Endothelial cell of umbilical vein (primary cell): ENCODE measurements at regions not wholly inside any gene's neighbourhood (a gene's known extent, or its start where the extent isn't known, plus 50 kb on each side); places are given as distances from the start of the nearest gene placed in this dataset.

Experiments used
- BruUV-seq: library from RNA; stranded (reverse); fragments of 400-500 nt; replicated peaks from 2 replicates; lab custom pipeline; 2021; lab: Mats Ljungman, UMichigan
- CTCF ChIA-PET: fragments of 300-600, 350-600 bp; sonication (Branson Sonifier 250); formaldehyde crosslinking; loops from one replicate; lab custom pipeline; 2021; ENCODE audit warnings: antibody characterized with exemption, inconsistent platforms; lab: Charles Lee
- POLR2A ChIA-PET: fragments of 300-600, 350-600 bp; sonication (Branson Sonifier 250); formaldehyde crosslinking; loops from one replicate; lab custom pipeline; 2021; ENCODE audit warnings: antibody characterized with exemption, inconsistent platforms; lab: Charles Lee
- DNase-seq: peaks from one replicate; pipeline ENCODE4 v3.0.0-alpha.2; 2011; ENCODE audit warnings: low read depth, low spot score
- FAIRE-seq: peaks from 2 replicates; lab custom pipeline; 2011; peaks lifted over from hg19 to GRCh38; lab: Jason Lieb, UNC
- H2AFZ ChIP-seq: 2 replicates; pipeline ENCODE4 v1.6.0; 2012; ENCODE audit warnings: low read depth, low read length, control low read depth, inconsistent platforms
- H3K27ac ChIP-seq: 2 replicates; pipeline ENCODE4 v1.5.1; 2011; ENCODE audit warnings: low read depth, mild to moderate bottlenecking, control low read depth, low read length, moderate library complexity; ENCODE audit not compliant: insufficient read depth
- H3K27me3 ChIP-seq, 2 experiments: 2 replicates each; pipeline versions ENCODE4 v1.6.0 to v1.6.1; 2011; ENCODE audit warnings: low read length in 2 of 2, mixed read lengths in 1 of 2; ENCODE audit not compliant: control insufficient read depth in 2 of 2, insufficient read depth in 2 of 2
- H3K36me3 ChIP-seq, 2 experiments: 2 replicates in 1 of 2; 3 replicates in 1 of 2; pipeline ENCODE4 v1.5.1; 2011; ENCODE audit warnings: low read length in 2 of 2, mild to moderate bottlenecking in 1 of 2, moderate library complexity in 1 of 2; ENCODE audit not compliant: control insufficient read depth in 2 of 2, insufficient read depth in 2 of 2; ENCODE audit errors: extremely low read depth in 1 of 2
- H3K4me1 ChIP-seq: 3 replicates; pipeline ENCODE4 v1.5.1; 2011; ENCODE audit warnings: mild to moderate bottlenecking, low read length; ENCODE audit not compliant: control insufficient read depth, insufficient read depth; ENCODE audit errors: extremely low read depth
- H3K4me2 ChIP-seq: 2 replicates; pipeline ENCODE4 v1.6.1; 2011; ENCODE audit warnings: low read length, control low read depth, mixed read lengths; ENCODE audit not compliant: insufficient read depth
- H3K4me3 ChIP-seq, 3 experiments: fragments of 200-600 bp in 1 of 3; sonication (generic), shearing (Covaris generic) in 1 of 3; replicated peaks in 1 of 3; 2 replicates each; pipeline ENCODE4 v1.5.1; 2011 to 2016; ENCODE audit warnings: control low read depth in 3 of 3, low read length in 3 of 3, mild to moderate bottlenecking in 2 of 3, inconsistent platforms in 1 of 3, low read depth in 1 of 3, moderate library complexity in 1 of 3; ENCODE audit not compliant: insufficient read depth in 1 of 3
- H3K79me2 ChIP-seq: 2 replicates; pipeline ENCODE4 v1.6.0; 2012; ENCODE audit warnings: low read length, inconsistent platforms; ENCODE audit not compliant: control insufficient read depth, insufficient read depth
- H3K9ac ChIP-seq: replicated peaks from 2 replicates; pipeline ENCODE3; 2011; ENCODE audit warnings: low read length, control low read depth; ENCODE audit not compliant: insufficient read depth; ENCODE audit errors: extremely low read depth
- H3K9me1 ChIP-seq: replicated peaks from 3 replicates; pipeline ENCODE4 v1.6.0; 2011; ENCODE audit warnings: mild to moderate bottlenecking, low read length; ENCODE audit not compliant: control insufficient read depth, insufficient read depth; ENCODE audit errors: extremely low read depth
- H3K9me3 ChIP-seq: replicated peaks from 2 replicates; pipeline ENCODE4 v1.5.1; 2012; ENCODE audit warnings: low read length, inconsistent platforms; ENCODE audit not compliant: control insufficient read depth, insufficient read depth
- H4K20me1 ChIP-seq: replicated peaks from 2 replicates; pipeline ENCODE3; 2011; ENCODE audit warnings: mild to moderate bottlenecking, low read length; ENCODE audit not compliant: control insufficient read depth, insufficient read depth; ENCODE audit errors: extremely low read depth
- CTCF ChIP-seq, 2 donors: IDR thresholded peaks; 1 replicate in 1 of 2; 2 replicates in 1 of 2; pipeline ENCODE4 v1.5.1; 2011; ENCODE audit warnings: low read length in 2 of 2, mild to moderate bottlenecking in 2 of 2, moderate library complexity in 2 of 2, control low read depth in 1 of 2, inconsistent platforms in 1 of 2, low read depth in 1 of 2; ENCODE audit not compliant: insufficient read depth in 1 of 2; ENCODE audit errors: extremely low read depth in 1 of 2
- EZH2 ChIP-seq: IDR thresholded peaks from 2 replicates; pipeline ENCODE4 v1.6.1; 2012; ENCODE audit warnings: borderline replicate concordance, low read depth, mild to moderate bottlenecking, moderate library complexity, low read length, inconsistent platforms; ENCODE audit not compliant: severe bottlenecking
- FOS ChIP-seq: IDR thresholded peaks from 2 replicates; pipeline ENCODE4 v1.6.1; 2011; ENCODE audit warnings: mild to moderate bottlenecking, low read length, moderate library complexity, borderline replicate concordance; ENCODE audit not compliant: insufficient read depth
- GATA2 ChIP-seq: IDR thresholded peaks from 2 replicates; pipeline ENCODE4 v1.7.0; 2011; ENCODE audit warnings: low read depth, mild to moderate bottlenecking, moderate library complexity, mixed read lengths, low read length; ENCODE audit not compliant: insufficient read length, insufficient read depth
- JUN ChIP-seq: IDR thresholded peaks from 2 replicates; pipeline ENCODE4 v1.6.1; 2011; ENCODE audit warnings: borderline replicate concordance, low read depth; ENCODE audit not compliant: insufficient read length, insufficient read depth
- MAX ChIP-seq: IDR thresholded peaks from 2 replicates; pipeline ENCODE4 v1.6.1; 2011; ENCODE audit not compliant: insufficient read depth, insufficient read length
- MYC ChIP-seq: IDR thresholded peaks from one replicate; pipeline ENCODE4 v1.6.1; 2011; ENCODE audit warnings: mild to moderate bottlenecking, low read depth, low read length
- POLR2A ChIP-seq: IDR thresholded peaks from 2 replicates; pipeline ENCODE4 v1.6.1; 2012; ENCODE audit warnings: low read depth, mild to moderate bottlenecking, control low read depth, low read length
- POLR2AphosphoS5 ChIP-seq: IDR thresholded peaks from 2 replicates; pipeline ENCODE4 v1.6.1; 2012; ENCODE audit warnings: low read depth, mild to moderate bottlenecking, control low read depth, low read length, moderate library complexity; ENCODE audit not compliant: insufficient read depth
- dilution Hi-C: fragments of 300-500 bp; cut with MboI; formaldehyde crosslinking; loops from one replicate; pipeline ENCODE4 v1.15.0; 2019; ENCODE audit warnings: low sequenced_read_pairs; ENCODE audit not compliant: extremely low pct_ligation_motif_present
- intact Hi-C: fragments of 100-400 bp; cut with micrococcal nuclease; formaldehyde crosslinking; loops from one replicate; pipeline ENCODE4 v1.10.0; 2022

- no peaks in the 10 kb centered on the region for H3K36me3 ChIP-seq
- no peaks in the 10 kb centered on the region for H3K79me2 ChIP-seq
- H3K9me1 ChIP-seq: no peaks in the 10 kb centered on the region
- no peak for TF ChIP-seq FOS
- no peak for TF ChIP-seq POLR2AphosphoS5
- TF ChIP-seq CTCF (IDR thresholded peaks at IDR 0.05; ENCODE audit: extremely low read depth in 1 of 2, insufficient read depth in 1 of 2, low read depth in 1 of 2, low read length in 2 of 2): no peak
- TF ChIP-seq GATA2: no peak
- TF ChIP-seq JUN: no peak
- H3K4me1 ChIP-seq: no peaks in the 10 kb centered on the region
- BruUV-seq: no TSS peak
- H3K27ac ChIP-seq: no peak overlapping the region
- H3K27me3 ChIP-seq: no peaks in the 10 kb centered on the region
- POLR2A ChIA-PET: no interaction called here
- H3K9me3 ChIP-seq: peaks cover 1% of the 10 kb centered on the region
- CTCF ChIA-PET: no interaction called here
- dilution Hi-C loops (no loop called here), intact Hi-C loops (no loop called here)
- H3K4me2 ChIP-seq: no peak overlapping the region
- no peaks in the 10 kb centered on the region for H4K20me1 ChIP-seq
- FAIRE-seq (no peak), DNase-seq (no peak)
- no peak overlapping the region for H3K9ac ChIP-seq
- no peak overlapping the region for H2AFZ ChIP-seq
- no peak overlapping the region for H3K4me3 ChIP-seq
Measured at GRCh38 chr4:115927382-115927781, 814.0 kb upstream of the NDST4 start.

GRCh38 chr4:115923152-115923551 is 809.7 kb upstream of the NDST4 start:
- dilution Hi-C loops (no loop called here), intact Hi-C loops (no loop called here)
- ChIA-PET POLR2A (no interaction called here), CTCF (no interaction called here)
- Histone ChIP-seq H2AFZ (no peak overlapping the region), H3K27me3 (no peaks in the 10 kb centered on the region), H3K9ac (no peak overlapping the region), H3K4me1 (no peaks in the 10 kb centered on the region), H4K20me1 (no peaks in the 10 kb centered on the region), H3K27ac (no peak overlapping the region), H3K4me2 (no peak overlapping the region), H3K9me3 (peaks cover 8% of the 10 kb centered on the region), H3K4me3 (no peak overlapping the region), H3K79me2 (no peaks in the 10 kb centered on the region), H3K9me1 (no peaks in the 10 kb centered on the region), H3K36me3 (no peaks in the 10 kb centered on the region)
- TF ChIP-seq GATA2: no peak
- no peak for TF ChIP-seq POLR2AphosphoS5
- no peak for TF ChIP-seq JUN
- TF ChIP-seq FOS: no peak
- TF ChIP-seq EZH2: no peak
- no peak for TF ChIP-seq CTCF (IDR thresholded peaks at IDR 0.05; ENCODE audit: extremely low read depth in 1 of 2, insufficient read depth in 1 of 2, low read depth in 1 of 2, low read length in 2 of 2)
- no peak for TF ChIP-seq MAX
- no peak for TF ChIP-seq POLR2A
- no peak for TF ChIP-seq MYC
- DNase-seq (no peak), FAIRE-seq (no peak)
- no TSS peak for BruUV-seq
